MV-4-11 (cell line): ENCODE measurements at regions not wholly inside any gene's neighbourhood (a gene's known extent, or its start where the extent isn't known, plus 50 kb on each side); places are given as distances from the start of the nearest gene placed in this dataset.
"Not testable (repeated sequence)": the region's sequence is repeated elsewhere in the genome, so short reads cannot be mapped to it uniquely, and the experiment has no call there.

ENCODE experiments used
- DNase-seq: peaks from one replicate; lab custom pipeline; 2025; lab: John Stamatoyannopoulos, UW

- not testable (repeated sequence) for DNase-seq
Observed at GRCh38 chr3:90206482-90206881, 1099.1 kb downstream of the EPHA3 start.

GRCh38 chr3:90207353-90208097 is 1100.1 kb downstream of the EPHA3 start:
- not testable (repeated sequence) for DNase-seq

- no peak for DNase-seq
Observed at GRCh38 chr3:90221900-90222299, 1114.5 kb downstream of the EPHA3 start.

GRCh38 chr3:90241481-90241880 is 1134.1 kb downstream of the EPHA3 start:
- DNase-seq, result no peak

GRCh38 chr3:90253131-90253530 is 1145.7 kb downstream of the EPHA3 start:
- DNase-seq, result peak; percentile 75

- DNase-seq, result no peak
Observed at GRCh38 chr3:90261481-90262433, 1154.3 kb downstream of the EPHA3 start.
